MCF 10A (cell line): ENCODE measurements at regions not wholly inside any gene's neighbourhood (a gene's known extent, or its start where the extent isn't known, plus 50 kb on each side); places are given as distances from the start of the nearest gene placed in this dataset.

Source experiments
- BruUV-seq: library from RNA; stranded (reverse); fragments of 400-500 nt; replicated peaks from 2 replicates; lab custom pipeline; 2021; lab: Mats Ljungman, UMichigan
- CTCF ChIA-PET: fragments of 300-600 bp; sonication (Branson Sonifier 250); formaldehyde crosslinking; extraction: SDS; loops from one replicate; lab custom pipeline; 2021; ENCODE audit warnings: antibody characterized with exemption, inconsistent platforms; lab: Yijun Ruan, JAX
- POLR2A ChIA-PET: fragments of 300-600, 350-650 bp; sonication (Branson Sonifier 250); formaldehyde crosslinking; extraction: SDS; loops from one replicate; lab custom pipeline; 2020; ENCODE audit warnings: antibody characterized with exemption, inconsistent platforms; lab: Yijun Ruan, JAX
- DNase-seq: peaks from one replicate; pipeline ENCODE4 v3.0.0-alpha.2; 2018; ENCODE audit not compliant: unreplicated experiment
- H3K27ac Mint-ChIP-seq: one replicate; pipeline ENCODE4 v1.8.0; 2022; ENCODE audit warnings: mild to moderate bottlenecking, low read depth, mixed read lengths; ENCODE audit not compliant: unreplicated experiment
- H3K27me3 Mint-ChIP-seq: one replicate; pipeline ENCODE4 v1.8.0; 2022; ENCODE audit warnings: mixed read lengths; ENCODE audit not compliant: insufficient read depth, unreplicated experiment
- H3K36me3 Mint-ChIP-seq: one replicate; pipeline ENCODE4 v1.8.0; 2022; ENCODE audit warnings: mild to moderate bottlenecking, moderate library complexity, mixed read lengths; ENCODE audit not compliant: insufficient read depth, unreplicated experiment
- H3K4me1 Mint-ChIP-seq: one replicate; pipeline ENCODE4 v1.8.0; 2022; ENCODE audit warnings: mixed read lengths; ENCODE audit not compliant: insufficient read depth, unreplicated experiment
- H3K4me3 Mint-ChIP-seq: one replicate; pipeline ENCODE4 v1.8.0; 2022; ENCODE audit warnings: mild to moderate bottlenecking, moderate library complexity, mixed read lengths; ENCODE audit not compliant: unreplicated experiment
- H3K9me3 Mint-ChIP-seq: one replicate; pipeline ENCODE4 v1.8.0; 2022; ENCODE audit warnings: mixed read lengths; ENCODE audit not compliant: unreplicated experiment
- intact Hi-C: fragments of 100-400 bp; cut with micrococcal nuclease; formaldehyde crosslinking; loops from 2 replicates; pipeline ENCODE4 v1.14.1; 2022
- TF ChIP-seq, protein P1 (sequence below): fragments of 200-600 bp; IDR thresholded peaks from one replicate; pipeline ENCODE4 v1.8.0; 2022; ENCODE audit warnings: antibody characterized with exemption, mild to moderate bottlenecking; ENCODE audit not compliant: unreplicated experiment

DNA sequence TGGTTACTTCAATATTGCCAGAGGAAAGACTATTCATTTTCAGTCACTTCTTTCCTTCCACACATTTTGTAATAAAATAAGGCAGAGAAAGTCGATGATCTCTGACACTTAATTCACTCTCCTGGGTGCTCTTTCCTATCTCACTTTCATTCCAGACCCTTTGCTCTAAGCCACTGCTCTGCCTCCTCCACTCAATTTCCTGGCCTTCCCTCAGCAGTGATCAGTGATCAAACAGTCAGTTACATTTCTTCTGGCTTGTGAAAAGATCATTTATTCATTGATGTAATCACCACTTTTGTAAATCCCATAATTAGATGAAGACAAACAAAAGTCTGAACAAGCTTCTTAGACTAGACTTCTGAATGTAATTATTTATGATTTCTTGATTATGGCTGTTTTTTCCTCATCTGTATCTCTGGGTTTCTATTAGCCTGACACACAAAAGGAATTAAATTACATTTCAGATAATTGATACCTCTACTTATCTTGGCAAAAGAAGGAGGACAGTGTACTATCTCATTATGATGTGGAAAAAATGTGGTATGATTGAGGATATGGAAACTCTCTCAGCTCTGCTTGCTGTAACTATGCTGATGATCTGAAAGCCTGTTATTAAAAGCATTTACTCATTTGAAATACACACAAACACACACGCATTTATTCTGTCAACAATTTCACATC is 1102.3 kb downstream of the GRM8 start:
- TF ChIP-seq, protein P1, sequence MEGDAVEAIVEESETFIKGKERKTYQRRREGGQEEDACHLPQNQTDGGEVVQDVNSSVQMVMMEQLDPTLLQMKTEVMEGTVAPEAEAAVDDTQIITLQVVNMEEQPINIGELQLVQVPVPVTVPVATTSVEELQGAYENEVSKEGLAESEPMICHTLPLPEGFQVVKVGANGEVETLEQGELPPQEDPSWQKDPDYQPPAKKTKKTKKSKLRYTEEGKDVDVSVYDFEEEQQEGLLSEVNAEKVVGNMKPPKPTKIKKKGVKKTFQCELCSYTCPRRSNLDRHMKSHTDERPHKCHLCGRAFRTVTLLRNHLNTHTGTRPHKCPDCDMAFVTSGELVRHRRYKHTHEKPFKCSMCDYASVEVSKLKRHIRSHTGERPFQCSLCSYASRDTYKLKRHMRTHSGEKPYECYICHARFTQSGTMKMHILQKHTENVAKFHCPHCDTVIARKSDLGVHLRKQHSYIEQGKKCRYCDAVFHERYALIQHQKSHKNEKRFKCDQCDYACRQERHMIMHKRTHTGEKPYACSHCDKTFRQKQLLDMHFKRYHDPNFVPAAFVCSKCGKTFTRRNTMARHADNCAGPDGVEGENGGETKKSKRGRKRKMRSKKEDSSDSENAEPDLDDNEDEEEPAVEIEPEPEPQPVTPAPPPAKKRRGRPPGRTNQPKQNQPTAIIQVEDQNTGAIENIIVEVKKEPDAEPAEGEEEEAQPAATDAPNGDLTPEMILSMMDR: no peak
- H3K27me3 Mint-ChIP-seq: no peaks in the 10 kb centered on the region
- ChIA-PET POLR2A (no interaction called here), CTCF (no interaction called here)
- no peak overlapping the region for H3K4me3 Mint-ChIP-seq
- DNase-seq: no peak
- no TSS peak for BruUV-seq
- no peaks in the 10 kb centered on the region for H3K9me3 Mint-ChIP-seq
- no peak overlapping the region for H3K27ac Mint-ChIP-seq
- no peaks in the 10 kb centered on the region for H3K4me1 Mint-ChIP-seq
- intact Hi-C loops: no loop called here
- no peaks in the 10 kb centered on the region for H3K36me3 Mint-ChIP-seq

DNA sequence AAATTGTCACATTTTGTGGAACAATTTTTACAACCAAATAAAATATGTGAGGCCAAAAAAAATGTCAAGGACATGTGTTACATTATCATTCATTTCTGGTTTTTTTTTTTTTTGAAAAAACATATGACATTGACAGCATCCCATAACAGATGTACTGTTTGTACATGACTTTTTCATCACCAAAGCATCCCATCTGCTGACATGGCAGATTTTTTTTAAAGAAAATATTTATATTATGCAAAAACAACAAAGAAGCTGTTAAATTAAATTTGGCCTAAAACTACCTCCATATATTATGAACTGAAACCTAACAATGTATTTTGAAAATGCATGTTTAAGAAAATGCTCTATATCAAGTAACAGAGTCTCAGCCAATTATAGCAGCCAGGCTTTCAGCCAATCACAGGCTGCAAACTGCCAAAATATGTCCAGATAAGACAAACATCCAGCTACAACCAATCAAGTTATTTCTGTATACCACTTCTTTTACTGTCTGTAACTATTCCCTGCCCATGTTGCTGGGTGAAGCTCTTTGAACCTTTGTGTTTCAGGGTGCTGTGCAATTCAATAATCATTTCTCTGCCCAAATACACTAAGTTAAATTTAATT is 1111.8 kb downstream of the GRM8 start:
- Mint-ChIP-seq H3K27ac (no peak overlapping the region), H3K4me3 (no peak overlapping the region), H3K36me3 (no peaks in the 10 kb centered on the region), H3K27me3 (no peaks in the 10 kb centered on the region), H3K9me3 (no peaks in the 10 kb centered on the region), H3K4me1 (no peaks in the 10 kb centered on the region)
- intact Hi-C loops: no loop called here
- TF ChIP-seq, protein P1: no peak
- no TSS peak for BruUV-seq
- ChIA-PET POLR2A (no interaction called here), CTCF (interaction anchor here (0.8 kb wide), 1 partner anchor 15 kb away, joined by 3 read pairs; no protein-coding TSS in a partner anchor)
- DNase-seq: no peak

DNA sequence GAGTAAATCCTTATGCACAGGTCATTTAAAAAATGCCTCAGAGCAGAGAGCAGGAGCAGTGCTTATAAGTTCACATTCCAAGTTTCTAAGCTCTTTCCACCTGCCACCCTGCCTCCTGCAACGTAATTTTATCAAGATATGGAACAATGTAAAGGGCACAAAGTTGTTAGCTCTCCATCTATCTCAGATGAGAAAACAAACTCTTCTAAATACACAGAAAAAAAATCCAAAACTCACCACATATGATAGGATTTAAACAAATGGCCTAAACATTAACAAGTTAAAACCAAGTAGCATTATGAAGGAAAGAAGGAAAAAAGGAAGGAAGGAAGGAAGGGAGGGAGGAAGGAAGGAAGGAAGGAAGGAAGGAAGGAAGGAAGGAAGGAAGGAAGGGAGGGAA is 1132.8 kb downstream of the GRM8 start:
- Mint-ChIP-seq H3K4me1 (no peaks in the 10 kb centered on the region), H3K9me3 (peaks cover 9% of the 10 kb centered on the region), H3K4me3 (no peak overlapping the region), H3K27me3 (no peaks in the 10 kb centered on the region), H3K36me3 (no peaks in the 10 kb centered on the region), H3K27ac (no peak overlapping the region)
- intact Hi-C loops: no loop called here
- TF ChIP-seq, protein P1: no peak
- no peak for DNase-seq
- CTCF ChIA-PET: interaction anchor here (0.9 kb wide), 1 partner anchor 61 kb away, joined by 3 read pairs; no protein-coding TSS in a partner anchor
- POLR2A ChIA-PET: no interaction called here
- BruUV-seq: no TSS peak

DNA sequence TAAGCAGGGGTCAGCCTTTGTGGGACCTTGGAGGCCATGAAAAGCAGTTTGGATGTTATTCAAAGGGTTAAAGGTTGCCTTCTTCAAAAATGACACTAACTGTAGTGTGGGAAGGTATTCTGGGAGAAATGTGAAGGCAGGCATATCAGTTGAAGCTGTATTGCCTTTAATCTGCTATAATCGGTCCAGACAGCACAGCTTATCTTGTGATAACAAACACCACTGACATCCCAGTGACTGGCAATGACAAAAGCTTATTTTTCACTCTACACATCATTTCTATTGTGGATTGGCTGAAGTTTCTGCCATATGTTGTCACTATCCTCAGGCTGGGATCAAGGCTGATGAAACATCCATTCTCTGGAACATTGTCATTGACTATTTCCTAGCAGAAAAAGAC is 1149.2 kb downstream of the GRM8 start:
- DNase-seq: no peak
- Mint-ChIP-seq H3K27me3 (no peaks in the 10 kb centered on the region), H3K27ac (no peak overlapping the region), H3K4me1 (no peaks in the 10 kb centered on the region), H3K4me3 (no peak overlapping the region), H3K9me3 (peaks cover 8% of the 10 kb centered on the region), H3K36me3 (no peaks in the 10 kb centered on the region)
- intact Hi-C loops: no loop called here
- no TSS peak for BruUV-seq
- CTCF ChIA-PET: no interaction called here
- TF ChIP-seq, protein P1: no peak
- POLR2A ChIA-PET: no interaction called here
